GM23338 (cell line): ENCODE measurements at regions not wholly inside any gene's neighbourhood (a gene's known extent, or its start where the extent isn't known, plus 50 kb on each side); places are given as distances from the start of the nearest gene placed in this dataset.

Experiments
- ATAC-seq: fragments of 200-7000 bp; cut with Tn5 transposase; 3 replicates; pipeline ENCODE4 v1.9.1; 2020
- DNase-seq: peaks from one replicate; pipeline ENCODE4 v3.0.0-alpha.2; 2015; ENCODE audit warnings: low spot score
- H2AFZ ChIP-seq: fragments of 200-600 bp; sonication (generic); 2 replicates; pipeline ENCODE4 v1.8.0; 2016; ENCODE audit warnings: antibody characterized with exemption, mild to moderate bottlenecking, moderate library complexity
- H3F3A ChIP-seq: fragments of 200-600 bp; sonication (generic); replicated peaks from 2 replicates; pipeline ENCODE4 v1.8.0; 2017; ENCODE audit warnings: antibody characterized with exemption, mixed run types, low read depth
- H3K27ac ChIP-seq: fragments of 200-600 bp; sonication (generic); 2 replicates; pipeline ENCODE4 v1.6.1; 2016; ENCODE audit warnings: low read depth
- H3K27me3 ChIP-seq: fragments of 200-600 bp; sonication (generic); 2 replicates; pipeline ENCODE4 v1.8.0; 2016; ENCODE audit warnings: mild to moderate bottlenecking, mixed run types, moderate library complexity; ENCODE audit not compliant: insufficient read depth
- H3K36me3 ChIP-seq: fragments of 200-600 bp; sonication (generic); 2 replicates; pipeline ENCODE4 v1.8.0; 2016; ENCODE audit warnings: mild to moderate bottlenecking; ENCODE audit not compliant: insufficient read depth
- H3K4me1 ChIP-seq: fragments of 200-600 bp; sonication (generic); 2 replicates; pipeline ENCODE4 v1.8.0; 2016; ENCODE audit warnings: mild to moderate bottlenecking, moderate library complexity; ENCODE audit not compliant: insufficient read depth
- H3K4me2 ChIP-seq: fragments of 200-600 bp; sonication (generic); 2 replicates; pipeline ENCODE4 v1.7.1; 2017; ENCODE audit warnings: mixed run types
- H3K4me3 ChIP-seq: fragments of 200-600 bp; sonication (generic); 2 replicates; pipeline ENCODE4 v1.6.1; 2016; ENCODE audit warnings: mixed run types
- H3K79me2 ChIP-seq: fragments of 200-600 bp; sonication (generic); replicated peaks from 2 replicates; pipeline ENCODE4 v1.8.0; 2017; ENCODE audit warnings: mild to moderate bottlenecking; ENCODE audit not compliant: insufficient read depth
- H3K9me2 ChIP-seq: fragments of 200-600 bp; sonication (generic); 2 replicates; pipeline ENCODE4 v1.8.0; 2017; ENCODE audit not compliant: insufficient read depth
- H4K20me1 ChIP-seq: fragments of 200-600 bp; sonication (generic); replicated peaks from 2 replicates; pipeline ENCODE4 v1.8.0; 2017; ENCODE audit warnings: mild to moderate bottlenecking; ENCODE audit not compliant: insufficient read depth
- H3K27ac Mint-ChIP-seq: 2 replicates; pipeline ENCODE4 v1.8.0; 2020; ENCODE audit warnings: inconsistent platforms, mild to moderate bottlenecking, moderate library complexity, mixed read lengths
- H3K27me3 Mint-ChIP-seq: 3 replicates; pipeline ENCODE4 v1.8.0; 2022; ENCODE audit warnings: low read depth, mild to moderate bottlenecking, moderate library complexity, mixed read lengths, inconsistent platforms; ENCODE audit not compliant: insufficient read depth, poor library complexity
- H3K36me3 Mint-ChIP-seq: 3 replicates; pipeline ENCODE4 v1.8.0; 2021; ENCODE audit warnings: low read depth, mild to moderate bottlenecking, inconsistent platforms, moderate library complexity, mixed read lengths
- H3K4me1 Mint-ChIP-seq: 3 replicates; pipeline ENCODE4 v1.8.0; 2020; ENCODE audit warnings: mild to moderate bottlenecking, inconsistent platforms, mixed read lengths
- H3K4me3 Mint-ChIP-seq: 3 replicates; pipeline ENCODE4 v1.8.0; 2021; ENCODE audit warnings: moderate library complexity, mild to moderate bottlenecking, inconsistent platforms, mixed read lengths
- H3K9me3 Mint-ChIP-seq: 3 replicates; pipeline ENCODE4 v1.8.0; 2020; ENCODE audit warnings: moderate library complexity, mild to moderate bottlenecking, inconsistent platforms, mixed read lengths
- CREB1 ChIP-seq: fragments of 250-450 bp; sonication (Bioruptor Pico); IDR thresholded peaks from 2 replicates; pipeline ENCODE4 v1.5.0; 2020; ENCODE audit warnings: low read depth, mild to moderate bottlenecking, moderate library complexity
- EZH2 ChIP-seq: fragments of 200-600 bp; sonication (generic); IDR thresholded peaks from one replicate; pipeline ENCODE4 v1.8.0; 2017; ENCODE audit warnings: antibody characterized with exemption, mild to moderate bottlenecking, low read depth; ENCODE audit not compliant: unreplicated experiment
- JUNB ChIP-seq: IDR thresholded peaks from one replicate; pipeline ENCODE4 v1.6.1; 2016; ENCODE audit warnings: antibody characterized with exemption; ENCODE audit not compliant: unreplicated experiment
- NANOG ChIP-seq: IDR thresholded peaks from 2 replicates; pipeline ENCODE4 v1.6.1; 2016; ENCODE audit warnings: antibody characterized with exemption, borderline replicate concordance
- POLR2AphosphoS5 ChIP-seq: IDR thresholded peaks from 2 replicates; pipeline ENCODE4 v1.6.1; 2016; ENCODE audit warnings: antibody characterized with exemption, low read depth
- REST ChIP-seq: IDR thresholded peaks from one replicate; pipeline ENCODE4 v1.6.1; 2018; ENCODE audit warnings: antibody characterized with exemption; ENCODE audit not compliant: unreplicated experiment
- STAT1 ChIP-seq: IDR thresholded peaks from one replicate; pipeline ENCODE4 v1.6.1; 2016; ENCODE audit warnings: antibody characterized with exemption; ENCODE audit not compliant: unreplicated experiment
- ZNF114 ChIP-seq: fragments of 250-450 bp; sonication (Bioruptor Pico); IDR thresholded peaks from 2 replicates; pipeline ENCODE4 v1.5.0; 2020; ENCODE audit warnings: mild to moderate bottlenecking, moderate library complexity
- ZNF462 ChIP-seq: fragments of 250-450 bp; sonication (Bioruptor Pico); IDR thresholded peaks from 2 replicates; pipeline ENCODE4 v1.5.0; 2020; ENCODE audit warnings: mild to moderate bottlenecking, moderate library complexity

DNA sequence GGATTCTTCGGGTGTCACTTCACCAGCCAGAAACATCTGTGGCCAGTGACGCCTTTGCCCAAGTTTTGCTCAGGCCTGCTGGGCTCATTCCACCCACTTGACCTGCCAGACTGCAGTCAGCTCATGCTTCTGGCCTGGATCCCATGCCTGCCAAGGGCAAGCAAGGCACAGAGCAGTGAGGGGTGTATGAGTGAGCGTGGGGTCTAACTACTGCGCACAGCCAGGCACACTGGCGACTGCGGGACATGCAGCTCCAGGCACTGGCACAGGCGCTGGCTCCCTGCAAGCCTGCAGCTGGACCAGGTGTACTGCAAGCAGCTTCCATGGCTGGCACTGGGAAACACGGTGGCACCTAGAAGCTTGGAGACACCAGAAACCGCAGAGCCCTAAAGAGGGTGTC is 80.1 kb downstream of the MTERF1 start (continued):
- TF ChIP-seq POLR2AphosphoS5 (no peak), CREB1 (CRISPR knock-in tag) (no peak)

DNA sequence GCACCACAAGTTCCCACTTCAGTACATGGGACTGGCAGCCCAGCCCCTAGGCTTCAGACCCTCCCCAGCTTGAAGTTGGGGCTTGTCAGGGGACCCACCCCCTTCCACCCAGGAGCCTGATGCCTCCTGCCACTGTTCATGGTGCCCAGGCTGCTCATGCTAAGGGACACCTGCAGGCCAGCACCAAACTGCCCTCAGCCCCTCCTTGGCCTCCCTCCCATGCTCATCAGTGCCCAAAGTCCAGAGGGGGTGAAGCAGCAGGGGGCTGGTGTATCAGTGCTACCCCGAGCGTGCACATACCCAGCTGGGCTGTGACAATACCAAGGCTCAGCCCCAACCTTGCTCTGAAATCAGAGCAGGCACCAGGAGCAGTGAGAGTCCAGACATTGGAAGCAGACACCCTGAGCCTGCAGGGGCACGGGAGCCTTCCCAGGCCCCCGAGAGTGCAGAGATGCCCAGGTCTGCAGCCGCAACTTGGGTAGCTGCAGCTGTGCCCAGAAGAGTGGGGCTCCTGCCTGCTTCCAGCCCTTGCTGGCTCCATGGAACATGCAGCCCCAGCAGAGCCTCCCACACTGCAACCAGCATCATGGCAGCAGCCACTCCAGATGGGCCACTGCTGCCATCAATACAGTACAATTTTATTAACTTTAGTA is 79.0 kb downstream of the MTERF1 start:
- Mint-ChIP-seq H3K27me3 (no peaks in the 10 kb centered on the region), H3K4me1 (no peaks in the 10 kb centered on the region), H3K27ac (no peak overlapping the region), H3K9me3 (no peaks in the 10 kb centered on the region; the same call in 1 of the 3 replicates), H3K4me3 (no peak overlapping the region), H3K36me3 (no peaks in the 10 kb centered on the region)
- no peaks in the 10 kb centered on the region for H3K9me2 ChIP-seq
- no peak for ATAC-seq
- no peaks in the 10 kb centered on the region for H3K27me3 ChIP-seq
- H3K79me2 ChIP-seq: no peaks in the 10 kb centered on the region
- no peak overlapping the region for H2AFZ ChIP-seq
- no peaks in the 10 kb centered on the region for H4K20me1 ChIP-seq
- DNase-seq: no peak
- no peaks in the 10 kb centered on the region for H3K36me3 ChIP-seq
- no peaks in the 10 kb centered on the region for H3K4me1 ChIP-seq
- TF ChIP-seq NANOG (no peak), STAT1 (no peak), ZNF462 (CRISPR knock-in tag) (no peak), REST (no peak), POLR2AphosphoS5 (no peak), ZNF114 (CRISPR knock-in tag) (no peak), JUNB (no peak), EZH2 (no peak)
- no peaks in the 10 kb centered on the region for H3F3A ChIP-seq
- no peak overlapping the region for H3K4me2 ChIP-seq
- H3K4me3 ChIP-seq: no peak overlapping the region
- no peak overlapping the region for H3K27ac ChIP-seq
